ENCODE measurements at regions not wholly inside any gene's neighbourhood (a gene's known extent, or its start where the extent isn't known, plus 50 kb on each side); places are given as distances from the start of the nearest gene placed in this dataset.
A peak's percentile ranks its signal among the peaks of the same experiment; 100 is the strongest.

GRCh38 chr3:10667901-10668476, 148.0 kb upstream of the SLC6A11 start:
- no peak for TF ChIP-seq CTCF (IDR thresholded peaks at IDR 0.05)
- H3K4me3 Mint-ChIP-seq, result no peak overlapping the region

GRCh38 chr3:10669490-10670048, 146.5 kb upstream of the SLC6A11 start:
- no peaks in the 10 kb centered on the region for H3K9me3 Mint-ChIP-seq
- H3K4me1 Mint-ChIP-seq, result peaks cover 23% of the 10 kb centered on the region
- H3K36me3 Mint-ChIP-seq (ENCODE audit: low read depth), result no peaks in the 10 kb centered on the region
- no peak for DNase-seq
- no peak overlapping the region for H3K4me3 Mint-ChIP-seq
- peaks cover 60% of the 10 kb centered on the region for H3K27me3 Mint-ChIP-seq (ENCODE audit: low read depth, poor library complexity)
- TF ChIP-seq CTCF (IDR thresholded peaks at IDR 0.05), result no peak
- H3K27ac Mint-ChIP-seq, result no peak overlapping the region

More at GRCh38 chr3:10667901-10668476, 148.0 kb upstream of the SLC6A11 start:
- no peak for DNase-seq
- Mint-ChIP-seq H3K9me3 (no peaks in the 10 kb centered on the region), H3K27me3 (ENCODE audit: low read depth, poor library complexity) (peaks cover 61% of the 10 kb centered on the region), H3K36me3 (ENCODE audit: low read depth) (no peaks in the 10 kb centered on the region), H3K27ac (no peak overlapping the region), H3K4me1 (peaks cover 27% of the 10 kb centered on the region)

GRCh38 chr3:10672422-10672821, 143.6 kb upstream of the SLC6A11 start:
- no peak for TF ChIP-seq CTCF (IDR thresholded peaks at IDR 0.05)
- peak; percentile 15 for DNase-seq
- peaks cover 13% of the 10 kb centered on the region for H3K4me1 Mint-ChIP-seq
- H3K36me3 Mint-ChIP-seq (ENCODE audit: low read depth), result no peaks in the 10 kb centered on the region
- no peaks in the 10 kb centered on the region for H3K9me3 Mint-ChIP-seq
- no peak overlapping the region for H3K4me3 Mint-ChIP-seq
- H3K27me3 Mint-ChIP-seq (ENCODE audit: low read depth, poor library complexity), result peaks cover 53% of the 10 kb centered on the region
- no peak overlapping the region for H3K27ac Mint-ChIP-seq

GRCh38 chr3:10674578-10674977, 141.4 kb upstream of the SLC6A11 start:
- no peak overlapping the region for H3K27ac Mint-ChIP-seq
- no peaks in the 10 kb centered on the region for H3K9me3 Mint-ChIP-seq
- H3K36me3 Mint-ChIP-seq (ENCODE audit: low read depth), result no peaks in the 10 kb centered on the region
- peaks cover 62% of the 10 kb centered on the region for H3K27me3 Mint-ChIP-seq (ENCODE audit: low read depth, poor library complexity)
- H3K4me1 Mint-ChIP-seq, result peaks cover 8% of the 10 kb centered on the region
- no peak overlapping the region for H3K4me3 Mint-ChIP-seq
- no peak for TF ChIP-seq CTCF (IDR thresholded peaks at IDR 0.05)
- no peak for DNase-seq

- Mint-ChIP-seq H3K9me3 (no peaks in the 10 kb centered on the region), H3K27ac (no peak overlapping the region), H3K36me3 (ENCODE audit: low read depth) (no peaks in the 10 kb centered on the region), H3K27me3 (ENCODE audit: low read depth, poor library complexity) (peaks cover 55% of the 10 kb centered on the region), H3K4me1 (peaks cover 5% of the 10 kb centered on the region), H3K4me3 (no peak overlapping the region)
- DNase-seq, result no peak
- TF ChIP-seq CTCF (IDR thresholded peaks at IDR 0.05), result no peak
Observed at GRCh38 chr3:10676905-10677304, 139.1 kb upstream of the SLC6A11 start.

GRCh38 chr3:10678796-10679376, 137.1 kb upstream of the SLC6A11 start:
- Mint-ChIP-seq H3K36me3 (ENCODE audit: low read depth) (no peaks in the 10 kb centered on the region), H3K9me3 (no peaks in the 10 kb centered on the region), H3K27me3 (ENCODE audit: low read depth, poor library complexity) (peaks cover 44% of the 10 kb centered on the region), H3K4me3 (no peak overlapping the region), H3K27ac (no peak overlapping the region), H3K4me1 (no peaks in the 10 kb centered on the region)
- TF ChIP-seq CTCF (IDR thresholded peaks at IDR 0.05), result no peak
- DNase-seq, result no peak
